GM12892 (cell line): ENCODE measurements at regions not wholly inside any gene's neighbourhood (a gene's known extent, or its start where the extent isn't known, plus 50 kb on each side); places are given as distances from the start of the nearest gene placed in this dataset.

Source experiments
- POLR2A ChIP-seq: IDR thresholded peaks from 2 replicates; pipeline ENCODE4 v1.6.1; 2011; ENCODE audit warnings: low read depth, low read length, control low read depth
- POLR2AphosphoS5 ChIP-seq: IDR thresholded peaks from 2 replicates; pipeline ENCODE4 v1.6.1; 2011; ENCODE audit warnings: low read depth, low read length, control low read depth
- TAF1 ChIP-seq: IDR thresholded peaks from 2 replicates; pipeline ENCODE4 v1.6.1; 2011; ENCODE audit warnings: low read depth, mild to moderate bottlenecking, control low read depth, low read length, borderline replicate concordance

DNA sequence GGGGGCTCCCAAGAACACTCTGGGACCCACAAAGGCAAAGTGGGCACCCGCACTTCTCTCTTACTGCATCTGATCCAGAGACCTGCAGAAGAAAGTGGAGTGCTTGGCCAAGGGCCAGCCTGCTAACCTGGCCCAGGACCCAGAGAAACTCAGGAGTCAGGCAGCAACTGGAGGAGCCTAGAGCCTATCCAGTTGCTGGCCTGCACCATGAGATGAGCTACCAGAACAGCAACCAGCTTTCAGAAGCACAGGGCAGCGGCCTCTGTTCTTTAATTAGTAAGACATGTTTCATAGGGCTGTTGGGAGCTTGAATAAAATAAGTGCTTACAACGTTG lies 298.3 kb downstream of the GADD45G start:
- no peak for TF ChIP-seq POLR2AphosphoS5
- TF ChIP-seq POLR2A, result no peak
- no peak for TF ChIP-seq TAF1
